ENCODE measurements at regions not wholly inside any gene's neighbourhood (a gene's known extent, or its start where the extent isn't known, plus 50 kb on each side); places are given as distances from the start of the nearest gene placed in this dataset.

- peak; percentile 33 for ATAC-seq
These were observed 433.2 kb upstream of the RGPD4 start for GRCh38 chr2:107393516-107393915.

GRCh38 chr2:107398683-107399082, 428.0 kb upstream of the RGPD4 start:
- ATAC-seq: no peak

- no peak for ATAC-seq
These were observed 424.4 kb upstream of the RGPD4 start for GRCh38 chr2:107402330-107402729.

- no peak for ATAC-seq
These were observed 421.4 kb upstream of the RGPD4 start for GRCh38 chr2:107405261-107405660.

- no peak for ATAC-seq
These were observed 419.7 kb upstream of the RGPD4 start for GRCh38 chr2:107407017-107407416.

- no peak for ATAC-seq
These were observed 418.7 kb upstream of the RGPD4 start for GRCh38 chr2:107407974-107408373.

GRCh38 chr2:107411267-107411666, 415.4 kb upstream of the RGPD4 start:
- ATAC-seq: no peak

GRCh38 chr2:107412209-107412904, 414.3 kb upstream of the RGPD4 start:
- no peak for ATAC-seq

GRCh38 chr2:107412981-107413380, 413.7 kb upstream of the RGPD4 start:
- no peak for ATAC-seq

GRCh38 chr2:107414376-107414775, 412.3 kb upstream of the RGPD4 start:
- ATAC-seq: no peak

GRCh38 chr2:107418708-107419107, 408.0 kb upstream of the RGPD4 start:
- ATAC-seq: no peak

- no peak for ATAC-seq
These were observed 407.5 kb upstream of the RGPD4 start for GRCh38 chr2:107419191-107419590.

GRCh38 chr2:107428781-107429180, 397.9 kb upstream of the RGPD4 start:
- ATAC-seq: no peak

GRCh38 chr2:107430006-107430405, 396.7 kb upstream of the RGPD4 start:
- no peak for ATAC-seq

- no peak for ATAC-seq
These were observed 396.0 kb upstream of the RGPD4 start for GRCh38 chr2:107430596-107431266.

- ATAC-seq: no peak
These were observed 390.4 kb upstream of the RGPD4 start for GRCh38 chr2:107436281-107436680.

GRCh38 chr2:107437265-107437664, 389.4 kb upstream of the RGPD4 start:
- no peak for ATAC-seq

- no peak for ATAC-seq
These were observed 388.9 kb upstream of the RGPD4 start for GRCh38 chr2:107437807-107438206.

- no peak for ATAC-seq
These were observed 378.5 kb upstream of the RGPD4 start for GRCh38 chr2:107448160-107448559.

GRCh38 chr2:107461301-107461700, 365.4 kb upstream of the RGPD4 start:
- no peak for ATAC-seq

- ATAC-seq: no peak
These were observed 364.5 kb upstream of the RGPD4 start for GRCh38 chr2:107462181-107462580.

GRCh38 chr2:107466241-107466640, 360.5 kb upstream of the RGPD4 start:
- no peak for ATAC-seq

GRCh38 chr2:107466984-107467773, 359.5 kb upstream of the RGPD4 start:
- no peak for ATAC-seq
